ENCODE measurements at regions not wholly inside any gene's neighbourhood (a gene's known extent, or its start where the extent isn't known, plus 50 kb on each side); places are given as distances from the start of the nearest gene placed in this dataset.

DNA sequence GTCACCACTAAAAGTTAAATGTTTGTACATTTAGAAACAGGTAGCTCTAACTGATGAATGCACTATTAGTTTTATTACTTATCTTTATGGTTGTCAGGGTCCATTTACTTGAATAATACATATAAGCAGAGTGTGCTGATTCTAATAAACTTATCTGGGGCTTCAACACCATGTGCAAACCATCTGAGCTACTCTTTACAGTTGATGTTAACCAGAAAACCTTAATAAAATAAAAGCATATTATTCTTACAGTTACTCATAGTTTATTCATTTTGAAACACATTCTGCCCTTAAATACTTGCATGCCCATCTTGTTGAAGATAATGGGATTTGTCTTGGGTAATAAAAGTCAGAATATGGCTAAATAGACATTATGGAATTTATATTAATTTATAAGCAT is 1042.2 kb downstream of the EPHA7 start:
- TF ChIP-seq, protein P1, sequence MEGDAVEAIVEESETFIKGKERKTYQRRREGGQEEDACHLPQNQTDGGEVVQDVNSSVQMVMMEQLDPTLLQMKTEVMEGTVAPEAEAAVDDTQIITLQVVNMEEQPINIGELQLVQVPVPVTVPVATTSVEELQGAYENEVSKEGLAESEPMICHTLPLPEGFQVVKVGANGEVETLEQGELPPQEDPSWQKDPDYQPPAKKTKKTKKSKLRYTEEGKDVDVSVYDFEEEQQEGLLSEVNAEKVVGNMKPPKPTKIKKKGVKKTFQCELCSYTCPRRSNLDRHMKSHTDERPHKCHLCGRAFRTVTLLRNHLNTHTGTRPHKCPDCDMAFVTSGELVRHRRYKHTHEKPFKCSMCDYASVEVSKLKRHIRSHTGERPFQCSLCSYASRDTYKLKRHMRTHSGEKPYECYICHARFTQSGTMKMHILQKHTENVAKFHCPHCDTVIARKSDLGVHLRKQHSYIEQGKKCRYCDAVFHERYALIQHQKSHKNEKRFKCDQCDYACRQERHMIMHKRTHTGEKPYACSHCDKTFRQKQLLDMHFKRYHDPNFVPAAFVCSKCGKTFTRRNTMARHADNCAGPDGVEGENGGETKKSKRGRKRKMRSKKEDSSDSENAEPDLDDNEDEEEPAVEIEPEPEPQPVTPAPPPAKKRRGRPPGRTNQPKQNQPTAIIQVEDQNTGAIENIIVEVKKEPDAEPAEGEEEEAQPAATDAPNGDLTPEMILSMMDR (IDR thresholded peaks at IDR 0.05): no peak
- H3K27ac ChIP-seq: no peak overlapping the region
- DNase-seq (ENCODE audit: low spot score): no peak
- no peak overlapping the region for H3K4me3 ChIP-seq

DNA sequence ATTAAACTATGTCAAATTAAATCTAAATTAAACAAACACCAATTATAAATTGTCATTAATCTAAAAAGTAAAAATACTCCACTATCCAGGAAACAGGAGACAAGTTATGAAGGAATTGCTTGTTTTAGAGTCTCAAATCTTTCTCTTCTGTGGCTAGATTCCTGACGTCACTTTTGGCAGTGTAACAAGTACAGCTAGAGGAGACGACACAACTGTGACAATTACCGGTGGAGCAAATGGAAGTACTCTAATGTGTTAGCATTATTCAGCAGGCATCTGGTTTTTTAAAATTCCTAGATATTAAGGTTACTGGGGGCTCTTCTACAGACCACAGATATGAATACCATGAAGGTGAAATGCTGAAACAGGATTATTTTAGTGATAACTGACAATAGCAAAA is 1042.7 kb downstream of the EPHA7 start:
- DNase-seq (ENCODE audit: low spot score): no peak
- TF ChIP-seq, protein P1 (IDR thresholded peaks at IDR 0.05): no peak
- H3K27ac ChIP-seq: no peak overlapping the region
- no peak overlapping the region for H3K4me3 ChIP-seq

DNA sequence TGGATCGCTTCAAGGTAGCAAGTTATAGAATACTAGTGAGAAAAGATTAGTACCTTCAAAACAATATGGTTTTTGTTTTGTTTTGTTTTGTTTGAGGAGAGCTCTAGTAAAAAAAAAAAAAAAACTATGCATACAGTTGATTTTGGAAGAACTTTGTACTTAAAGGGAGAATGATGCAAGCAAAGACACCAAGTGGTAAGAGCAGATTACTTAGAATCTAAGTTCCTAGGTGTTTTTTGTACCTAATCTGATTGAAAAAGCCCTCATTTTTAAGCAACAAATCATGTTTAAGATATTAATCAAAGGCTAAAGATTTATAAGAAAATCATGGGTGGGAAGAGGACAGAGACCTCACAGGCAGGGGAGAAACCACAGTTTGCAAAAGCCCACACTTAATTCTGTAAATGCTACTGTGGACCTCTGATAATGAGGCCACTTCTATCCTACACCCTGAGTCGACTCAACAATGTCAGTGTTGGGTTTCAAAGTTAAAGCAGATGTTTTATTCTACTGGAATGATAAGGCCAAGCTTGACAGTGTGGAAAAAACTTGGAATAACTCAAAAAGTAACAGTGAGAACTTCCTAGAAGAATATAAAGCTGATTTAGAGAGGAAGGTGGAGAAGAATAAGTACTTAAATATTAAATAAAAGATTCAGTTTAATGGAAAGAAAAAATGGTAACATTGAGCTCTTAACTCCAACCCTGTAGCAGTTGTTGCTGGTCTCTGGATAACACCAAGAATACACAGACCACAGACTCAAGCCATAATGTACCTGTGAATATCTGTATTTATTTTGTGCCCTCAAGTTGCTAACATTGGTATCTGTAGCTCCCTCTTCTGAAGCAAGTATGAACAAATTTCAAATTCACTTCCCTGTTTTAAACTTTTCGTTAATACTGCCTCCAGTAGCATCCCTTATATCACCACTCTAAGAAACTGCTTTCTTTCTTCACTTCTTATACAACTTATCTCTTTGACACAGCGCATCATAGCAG is 1047.8 kb downstream of the EPHA7 start:
- TF ChIP-seq, protein P1 (IDR thresholded peaks at IDR 0.05): no peak
- H3K27ac ChIP-seq: no peak overlapping the region
- DNase-seq (ENCODE audit: low spot score): no peak
- no peak overlapping the region for H3K4me3 ChIP-seq

DNA sequence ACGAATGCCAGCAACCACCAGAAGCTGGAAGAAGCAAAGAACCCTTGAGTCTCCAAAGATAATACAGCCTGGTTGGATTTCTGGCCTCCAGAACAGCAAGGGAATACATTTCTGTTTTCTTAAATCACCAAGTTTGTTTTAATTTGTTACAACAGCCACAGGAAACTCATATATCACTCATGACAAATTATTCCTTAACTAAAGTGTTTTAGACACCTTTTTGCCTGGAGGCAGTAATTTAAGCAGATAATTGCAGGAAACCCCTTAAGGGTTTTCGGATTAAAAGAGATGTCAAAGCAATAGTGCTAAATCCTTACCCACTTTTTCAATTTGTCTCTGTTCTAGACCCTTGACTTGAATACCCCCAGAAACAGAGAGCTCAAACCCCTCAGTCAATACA is 1050.0 kb downstream of the EPHA7 start:
- DNase-seq (ENCODE audit: low spot score): no peak
- H3K4me3 ChIP-seq: no peak overlapping the region
- no peak overlapping the region for H3K27ac ChIP-seq
- TF ChIP-seq, protein P1 (IDR thresholded peaks at IDR 0.05): no peak

DNA sequence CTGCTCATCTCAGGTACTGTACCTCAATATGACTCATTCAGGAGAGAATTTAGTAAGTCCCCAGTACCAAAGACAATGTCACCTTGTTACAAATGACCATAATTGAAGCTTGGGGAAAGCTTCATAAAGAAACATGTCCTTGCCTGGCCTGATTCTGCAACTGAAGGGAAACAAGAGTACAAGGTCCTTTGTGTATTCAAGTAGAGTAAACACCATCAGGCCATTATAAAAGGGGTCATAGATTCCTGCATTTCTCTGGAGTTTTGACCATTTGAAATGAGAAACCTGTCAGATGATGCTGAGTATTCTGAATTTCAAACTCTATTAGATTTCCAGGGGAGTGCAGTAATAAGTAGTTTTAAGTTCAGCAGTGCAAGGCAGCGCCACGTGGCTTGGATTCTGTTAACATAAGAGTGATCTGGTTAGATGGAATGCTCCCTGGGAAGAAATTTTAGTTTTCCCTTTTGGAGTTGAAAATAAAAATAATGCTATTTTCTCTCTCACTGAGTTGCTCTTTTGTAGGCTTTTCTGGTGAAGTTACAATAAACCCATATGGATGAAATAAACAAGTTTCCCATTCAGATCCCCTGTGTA is 1054.3 kb downstream of the EPHA7 start:
- TF ChIP-seq, protein P1 (IDR thresholded peaks at IDR 0.05): no peak
- no peak for DNase-seq (ENCODE audit: low spot score)
- H3K4me3 ChIP-seq: no peak overlapping the region
- H3K27ac ChIP-seq: no peak overlapping the region

DNA sequence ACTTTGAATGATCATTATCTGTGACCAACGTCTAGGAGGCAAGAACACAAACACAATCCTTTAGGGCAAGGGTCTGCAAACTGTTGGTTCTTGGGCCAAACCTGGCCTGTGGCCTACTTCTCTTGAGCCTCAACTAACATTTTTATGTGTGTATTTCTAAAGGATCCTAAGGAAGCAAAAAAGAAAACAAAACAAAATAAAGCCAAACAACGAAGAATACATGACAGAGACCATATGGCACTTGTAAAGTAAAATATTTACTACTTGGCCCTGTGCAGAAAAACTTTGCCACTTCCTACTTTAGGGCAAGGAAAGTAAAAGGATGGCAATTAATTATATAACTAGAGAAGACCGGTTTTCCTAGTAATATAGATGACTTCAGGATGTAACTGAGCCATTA is 1056.2 kb downstream of the EPHA7 start:
- no peak overlapping the region for H3K4me3 ChIP-seq
- no peak for DNase-seq (ENCODE audit: low spot score)

More for the DNA sequence above, 1056.2 kb downstream of the EPHA7 start:
- H3K27ac ChIP-seq: no peak overlapping the region
- TF ChIP-seq, protein P1 (IDR thresholded peaks at IDR 0.05): no peak
